Choroid plexus epithelial cell (primary cell): ENCODE measurements at regions not wholly inside any gene's neighbourhood (a gene's known extent, or its start where the extent isn't known, plus 50 kb on each side); places are given as distances from the start of the nearest gene placed in this dataset.

Source experiments
- DNase-seq: peaks from one replicate; pipeline ENCODE4 v3.0.0-alpha.2; 2010; ENCODE audit warnings: low read depth
- H3K4me3 ChIP-seq: 2 replicates; pipeline ENCODE4 v1.5.1; 2011; ENCODE audit warnings: low read depth, mild to moderate bottlenecking, control low read depth, low read length, moderate library complexity
- TF ChIP-seq, protein P1 (sequence below): conservative IDR thresholded peaks from 2 replicates; pipeline ENCODE4 v1.5.1; 2011; ENCODE audit warnings: low read depth, mild to moderate bottlenecking, control low read depth, inconsistent platforms, low read length, moderate library complexity

GRCh38 chr12:3959799-3960560 lies 86.8 kb upstream of the PARP11 start:
- TF ChIP-seq, protein P1, sequence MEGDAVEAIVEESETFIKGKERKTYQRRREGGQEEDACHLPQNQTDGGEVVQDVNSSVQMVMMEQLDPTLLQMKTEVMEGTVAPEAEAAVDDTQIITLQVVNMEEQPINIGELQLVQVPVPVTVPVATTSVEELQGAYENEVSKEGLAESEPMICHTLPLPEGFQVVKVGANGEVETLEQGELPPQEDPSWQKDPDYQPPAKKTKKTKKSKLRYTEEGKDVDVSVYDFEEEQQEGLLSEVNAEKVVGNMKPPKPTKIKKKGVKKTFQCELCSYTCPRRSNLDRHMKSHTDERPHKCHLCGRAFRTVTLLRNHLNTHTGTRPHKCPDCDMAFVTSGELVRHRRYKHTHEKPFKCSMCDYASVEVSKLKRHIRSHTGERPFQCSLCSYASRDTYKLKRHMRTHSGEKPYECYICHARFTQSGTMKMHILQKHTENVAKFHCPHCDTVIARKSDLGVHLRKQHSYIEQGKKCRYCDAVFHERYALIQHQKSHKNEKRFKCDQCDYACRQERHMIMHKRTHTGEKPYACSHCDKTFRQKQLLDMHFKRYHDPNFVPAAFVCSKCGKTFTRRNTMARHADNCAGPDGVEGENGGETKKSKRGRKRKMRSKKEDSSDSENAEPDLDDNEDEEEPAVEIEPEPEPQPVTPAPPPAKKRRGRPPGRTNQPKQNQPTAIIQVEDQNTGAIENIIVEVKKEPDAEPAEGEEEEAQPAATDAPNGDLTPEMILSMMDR: no peak
- H3K4me3 ChIP-seq: no peak overlapping the region
- DNase-seq: no peak

- no peak overlapping the region for H3K4me3 ChIP-seq
- DNase-seq: no peak
- TF ChIP-seq, protein P1: no peak
Measured at GRCh38 chr12:3958534-3958933, 85.3 kb upstream of the PARP11 start.

DNA sequence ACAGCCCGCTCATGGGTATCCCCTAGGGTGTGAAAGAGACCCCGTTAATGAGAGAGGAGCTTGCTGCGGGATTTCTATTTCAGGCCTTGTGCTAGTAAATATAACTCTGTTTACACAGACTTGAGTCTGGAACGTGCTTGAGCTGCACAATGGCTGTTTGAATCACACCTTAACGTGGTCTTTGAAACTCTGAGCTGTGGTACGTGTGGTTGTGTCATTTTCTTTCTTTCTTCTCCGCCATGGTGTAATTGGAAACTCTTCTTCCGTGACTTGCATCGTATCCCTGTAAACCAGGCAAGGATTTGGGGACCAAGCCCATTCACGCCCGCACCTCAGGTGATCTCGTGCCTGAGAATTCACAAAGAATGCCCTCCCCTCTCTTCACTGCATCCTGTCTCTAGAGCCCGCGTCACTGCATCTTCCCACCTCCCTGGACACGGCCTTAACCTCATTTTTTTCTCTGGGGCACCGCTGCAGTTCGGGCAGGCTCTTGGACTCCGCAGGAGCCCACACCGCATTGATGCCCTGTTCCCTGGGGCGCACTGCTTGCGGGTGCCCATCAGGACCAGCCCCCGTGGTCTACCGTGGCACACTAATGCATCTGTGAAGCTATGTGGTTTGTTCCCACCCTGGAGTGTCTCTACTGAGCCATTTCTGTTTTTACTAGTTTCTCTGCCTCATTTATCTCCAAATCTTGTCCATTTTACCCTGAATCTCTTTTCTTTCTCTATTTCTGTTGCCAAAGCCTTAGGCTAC lies 78.4 kb upstream of the PARP11 start:
- TF ChIP-seq, protein P1: no peak
- DNase-seq: no peak
- no peak overlapping the region for H3K4me3 ChIP-seq

- TF ChIP-seq, protein P1: no peak
- no peak overlapping the region for H3K4me3 ChIP-seq
- DNase-seq: no peak
Measured at GRCh38 chr12:3950714-3951320, 77.6 kb upstream of the PARP11 start.

DNA sequence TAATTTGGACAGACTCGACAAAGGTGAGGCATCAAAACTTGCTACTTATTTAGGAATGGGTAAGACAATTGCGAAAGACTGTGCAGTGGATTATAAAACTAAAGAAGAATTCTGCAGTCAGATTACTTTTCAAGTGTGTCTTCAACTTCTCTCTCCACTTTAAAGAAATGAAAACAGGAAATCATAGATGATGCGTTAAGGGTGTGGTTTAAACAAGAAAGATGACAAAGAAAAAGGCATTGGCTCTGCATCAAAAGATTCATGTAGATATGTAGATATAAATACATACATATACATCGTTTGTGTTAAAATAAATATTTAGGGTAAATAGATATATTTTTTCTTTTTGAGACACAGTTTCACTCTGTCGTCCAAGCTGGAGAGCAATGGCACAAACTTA lies 74.6 kb upstream of the PARP11 start:
- H3K4me3 ChIP-seq: no peak overlapping the region
- DNase-seq: no peak

GRCh38 chr12:3945671-3946070 lies 72.5 kb upstream of the PARP11 start:
- TF ChIP-seq, protein P1: no peak
- no peak for DNase-seq
- no peak overlapping the region for H3K4me3 ChIP-seq

More for the DNA sequence above, 74.6 kb upstream of the PARP11 start:
- TF ChIP-seq, protein P1: no peak
